ENCODE measurements at regions not wholly inside any gene's neighbourhood (a gene's known extent, or its start where the extent isn't known, plus 50 kb on each side); places are given as distances from the start of the nearest gene placed in this dataset.

- no peak for TF ChIP-seq CTCF (IDR thresholded peaks at IDR 0.05)
- no peak for TF ChIP-seq POLR2A (IDR thresholded peaks at IDR 0.05)
These were observed 61.9 kb upstream of the ZNF281 start for GRCh38 chr1:200471739-200472138.
